H9 (cell line): ENCODE measurements at regions not wholly inside any gene's neighbourhood (a gene's known extent, or its start where the extent isn't known, plus 50 kb on each side); places are given as distances from the start of the nearest gene placed in this dataset.

Source experiments
- DNase-seq: peaks from one replicate; pipeline ENCODE4 v3.0.0-alpha.2; 2017
- H2AFZ ChIP-seq: one replicate; pipeline ENCODE4 v1.6.1; 2013; ENCODE audit warnings: mild to moderate bottlenecking, low read length, control low read depth, moderate library complexity
- H2AK5ac ChIP-seq: 2 replicates; pipeline ENCODE4 v1.6.1; 2013; ENCODE audit warnings: low read length, control low read depth, mixed read lengths; ENCODE audit not compliant: insufficient read length
- H2BK120ac ChIP-seq: one replicate; pipeline ENCODE4 v1.6.1; 2013; ENCODE audit warnings: low read depth, mild to moderate bottlenecking, low read length, control low read depth, inconsistent platforms; ENCODE audit not compliant: poor library complexity, severe bottlenecking
- H2BK12ac ChIP-seq: 2 replicates; pipeline ENCODE4 v1.6.1; 2013; ENCODE audit warnings: low read length, control low read depth, mixed read lengths, low read depth; ENCODE audit not compliant: insufficient read length
- H2BK15ac ChIP-seq: 2 replicates; pipeline ENCODE4 v1.6.1; 2013; ENCODE audit warnings: low read depth, low read length, control low read depth
- H2BK20ac ChIP-seq: one replicate; pipeline ENCODE4 v1.6.1; 2013; ENCODE audit warnings: low read depth, mild to moderate bottlenecking, low read length, control low read depth, inconsistent platforms; ENCODE audit not compliant: poor library complexity, severe bottlenecking
- H2BK5ac ChIP-seq: 2 replicates; pipeline ENCODE4 v1.6.1; 2013; ENCODE audit warnings: low read length, control low read depth, mixed read lengths; ENCODE audit not compliant: insufficient read length
- H3K14ac ChIP-seq: 2 replicates; pipeline ENCODE4 v1.6.1; 2013; ENCODE audit warnings: low read length, control low read depth; ENCODE audit not compliant: insufficient read depth
- H3K18ac ChIP-seq: 2 replicates; pipeline ENCODE4 v1.6.1; 2013; ENCODE audit warnings: low read depth, mild to moderate bottlenecking, mixed read lengths, low read length, control low read depth; ENCODE audit not compliant: insufficient read length
- H3K23ac ChIP-seq: 2 replicates; pipeline ENCODE4 v1.6.1; 2013; ENCODE audit warnings: low read length, control low read depth, mixed read lengths, low read depth; ENCODE audit not compliant: insufficient read length
- H3K23me2 ChIP-seq: 2 replicates; pipeline ENCODE4 v1.6.1; 2013; ENCODE audit warnings: low read depth, mild to moderate bottlenecking, mixed read lengths, low read length, control low read depth; ENCODE audit not compliant: insufficient read length, poor library complexity, severe bottlenecking
- H3K27ac ChIP-seq: 2 replicates; pipeline ENCODE4 v1.5.1; 2013; ENCODE audit warnings: low read length, control low read depth, mixed read lengths, low read depth; ENCODE audit not compliant: insufficient read length
- H3K27me3 ChIP-seq: 2 replicates; pipeline ENCODE4 v1.6.1; 2013; ENCODE audit warnings: low read length, control low read depth, inconsistent platforms; ENCODE audit not compliant: insufficient read depth
- H3K4ac ChIP-seq: 2 replicates; pipeline ENCODE4 v1.6.1; 2013; ENCODE audit warnings: low read depth, mild to moderate bottlenecking, control low read depth, inconsistent platforms, low read length, moderate library complexity
- H3K4me1 ChIP-seq: 2 replicates; pipeline ENCODE4 v1.6.1; 2013; ENCODE audit warnings: low read length, control low read depth, inconsistent platforms; ENCODE audit not compliant: insufficient read depth
- H3K4me2 ChIP-seq: 2 replicates; pipeline ENCODE4 v1.6.1; 2013; ENCODE audit warnings: low read length, control low read depth, mixed read lengths; ENCODE audit not compliant: insufficient read length, insufficient read depth
- H3K56ac ChIP-seq: 2 replicates; pipeline ENCODE4 v1.6.1; 2013; ENCODE audit warnings: low read depth, mild to moderate bottlenecking, mixed read lengths, low read length, control low read depth; ENCODE audit not compliant: insufficient read length
- H3K79me1 ChIP-seq: 2 replicates; pipeline ENCODE4 v1.6.1; 2013; ENCODE audit warnings: low read depth, mild to moderate bottlenecking, moderate library complexity, low read length, control low read depth, inconsistent platforms; ENCODE audit not compliant: insufficient read depth, poor library complexity, severe bottlenecking
- H3K79me2 ChIP-seq: 2 replicates; pipeline ENCODE4 v1.6.1; 2013; ENCODE audit warnings: low read length, control low read depth, inconsistent platforms; ENCODE audit not compliant: insufficient read depth
- H3K9ac ChIP-seq: 2 replicates; pipeline ENCODE4 v1.6.1; 2013; ENCODE audit warnings: low read length, control low read depth, mixed read lengths; ENCODE audit not compliant: insufficient read length; ENCODE audit errors: extremely low read depth
- H3K9me3 ChIP-seq: one replicate; pipeline ENCODE4 v1.6.1; 2013; ENCODE audit warnings: low read depth, low read length, inconsistent platforms; ENCODE audit not compliant: control insufficient read depth
- H3T11ph ChIP-seq: one replicate; pipeline ENCODE4 v1.6.1; 2013; ENCODE audit warnings: mild to moderate bottlenecking, low read length, control low read depth, inconsistent platforms
- H4K20me1 ChIP-seq: one replicate; pipeline ENCODE4 v1.6.1; 2013; ENCODE audit not compliant: control insufficient read depth, insufficient read length, insufficient read depth
- H4K5ac ChIP-seq: 2 replicates; pipeline ENCODE4 v1.6.1; 2013; ENCODE audit warnings: low read depth, mild to moderate bottlenecking, mixed read lengths, low read length, control low read depth; ENCODE audit not compliant: insufficient read length
- H4K8ac ChIP-seq: replicated peaks from 2 replicates; pipeline ENCODE4 v1.6.1; 2013; ENCODE audit warnings: low read length, control low read depth, mixed read lengths, low read depth; ENCODE audit not compliant: insufficient read length
- H4K91ac ChIP-seq: 2 replicates; pipeline ENCODE4 v1.6.1; 2013; ENCODE audit warnings: low read depth, mild to moderate bottlenecking, moderate library complexity, mixed read lengths, low read length, control low read depth; ENCODE audit not compliant: insufficient read length
- H3K27ac Mint-ChIP-seq, 3 experiments: 2 replicates in 2 of 3; 3 replicates in 1 of 3; pipeline ENCODE4 v1.8.0; 2020 to 2021; ENCODE audit warnings: mixed read lengths in 3 of 3, mild to moderate bottlenecking in 1 of 3, moderate library complexity in 1 of 3
- H3K27me3 Mint-ChIP-seq: 2 replicates; pipeline ENCODE4 v1.8.0; 2021; ENCODE audit warnings: low read depth, mild to moderate bottlenecking, moderate library complexity, mixed read lengths
- H3K36me3 Mint-ChIP-seq, 3 experiments: 2 replicates in 2 of 3; 3 replicates in 1 of 3; pipeline ENCODE4 v1.8.0; 2020 to 2021; ENCODE audit warnings: low read depth in 3 of 3, mixed read lengths in 3 of 3; ENCODE audit not compliant: insufficient read depth in 1 of 3
- H3K4me1 Mint-ChIP-seq, 2 experiments: 2 replicates each; pipeline ENCODE4 v1.8.0; 2020; ENCODE audit warnings: mixed read lengths in 2 of 2
- H3K4me3 Mint-ChIP-seq, 2 experiments: 2 replicates in 1 of 2; 3 replicates in 1 of 2; pipeline ENCODE4 v1.8.0; 2020 to 2021; ENCODE audit warnings: mild to moderate bottlenecking in 2 of 2, mixed read lengths in 2 of 2, moderate library complexity in 1 of 2
- H3K9me3 Mint-ChIP-seq, 2 experiments: 2 replicates in 1 of 2; 3 replicates in 1 of 2; pipeline ENCODE4 v1.8.0; 2020; ENCODE audit warnings: mild to moderate bottlenecking in 2 of 2, mixed read lengths in 2 of 2, moderate library complexity in 1 of 2
- WGBS: extraction: QIAGEN DNeasy Blood & Tissue Kit; methylation state at CpG from one replicate; pipeline ENCODE4 v1.1.7; 2013; ENCODE audit warnings: missing lambda C conversion rate, low lambda C conversion rate, mixed read lengths; ENCODE audit not compliant: insufficient read length; ENCODE audit errors: extremely low coverage; 5-methylcytosine and 5-hydroxymethylcytosine counted together
- TF ChIP-seq, protein P1 (sequence below): fragments of 200-600 bp; sonication (generic); conservative IDR thresholded peaks from 3 replicates; pipeline ENCODE4 v1.8.0; 2021; ENCODE audit warnings: antibody characterized with exemption, mild to moderate bottlenecking

DNA sequence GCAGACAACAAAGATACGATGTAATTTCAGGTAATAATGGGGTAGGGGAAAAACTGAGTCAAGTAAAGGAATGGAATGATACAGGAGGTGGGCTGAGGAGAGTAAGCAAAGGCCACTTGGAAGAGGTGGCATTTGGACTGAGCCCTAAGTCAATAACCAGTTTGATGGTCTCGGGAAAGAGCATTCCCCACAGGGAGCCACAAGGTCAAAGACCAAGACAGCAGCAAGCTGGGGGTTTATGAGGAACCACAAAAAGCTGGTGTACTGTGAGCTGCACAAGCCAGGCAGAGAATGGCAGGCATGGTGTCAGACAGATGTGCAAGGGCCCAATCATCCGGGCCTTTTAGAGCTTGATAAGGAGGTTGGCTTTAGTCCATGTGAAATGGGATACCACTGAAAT, 98.7 kb downstream of the NOC3L start:
- peaks cover 2% of the 10 kb centered on the region for H3K27me3 Mint-ChIP-seq
- H3K27ac ChIP-seq: no peak overlapping the region

More for the DNA sequence above, 98.7 kb downstream of the NOC3L start:
- H4K8ac ChIP-seq: no peak overlapping the region
- H3T11ph ChIP-seq: no peak overlapping the region
- Mint-ChIP-seq H3K4me1 (no peaks in the 10 kb centered on the region), H3K4me3 (no peak overlapping the region), H3K27ac (no peak overlapping the region), H3K9me3 (no peaks in the 10 kb centered on the region; a peak in 1 of 5 replicates), H3K36me3 (no peaks in the 10 kb centered on the region)
- no peaks in the 10 kb centered on the region for H3K4me1 ChIP-seq
- no peak overlapping the region for H4K91ac ChIP-seq
- no peak overlapping the region for H2BK120ac ChIP-seq
- no peaks in the 10 kb centered on the region for H3K79me2 ChIP-seq
- H3K4me2 ChIP-seq: no peak overlapping the region
- no peak overlapping the region for H3K9ac ChIP-seq
- no peak overlapping the region for H2AK5ac ChIP-seq
- H3K9me3 ChIP-seq: no peaks in the 10 kb centered on the region
- no peak overlapping the region for H3K18ac ChIP-seq
- no peak overlapping the region for H2BK15ac ChIP-seq
- TF ChIP-seq, protein P1, sequence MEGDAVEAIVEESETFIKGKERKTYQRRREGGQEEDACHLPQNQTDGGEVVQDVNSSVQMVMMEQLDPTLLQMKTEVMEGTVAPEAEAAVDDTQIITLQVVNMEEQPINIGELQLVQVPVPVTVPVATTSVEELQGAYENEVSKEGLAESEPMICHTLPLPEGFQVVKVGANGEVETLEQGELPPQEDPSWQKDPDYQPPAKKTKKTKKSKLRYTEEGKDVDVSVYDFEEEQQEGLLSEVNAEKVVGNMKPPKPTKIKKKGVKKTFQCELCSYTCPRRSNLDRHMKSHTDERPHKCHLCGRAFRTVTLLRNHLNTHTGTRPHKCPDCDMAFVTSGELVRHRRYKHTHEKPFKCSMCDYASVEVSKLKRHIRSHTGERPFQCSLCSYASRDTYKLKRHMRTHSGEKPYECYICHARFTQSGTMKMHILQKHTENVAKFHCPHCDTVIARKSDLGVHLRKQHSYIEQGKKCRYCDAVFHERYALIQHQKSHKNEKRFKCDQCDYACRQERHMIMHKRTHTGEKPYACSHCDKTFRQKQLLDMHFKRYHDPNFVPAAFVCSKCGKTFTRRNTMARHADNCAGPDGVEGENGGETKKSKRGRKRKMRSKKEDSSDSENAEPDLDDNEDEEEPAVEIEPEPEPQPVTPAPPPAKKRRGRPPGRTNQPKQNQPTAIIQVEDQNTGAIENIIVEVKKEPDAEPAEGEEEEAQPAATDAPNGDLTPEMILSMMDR: no peak
- H3K27me3 ChIP-seq: no peaks in the 10 kb centered on the region
- no peak for DNase-seq
- H3K14ac ChIP-seq: no peak overlapping the region
- no peak overlapping the region for H2BK5ac ChIP-seq
- H3K23me2 ChIP-seq: no peaks in the 10 kb centered on the region
- no peak overlapping the region for H2BK12ac ChIP-seq
- H2BK20ac ChIP-seq: no peak overlapping the region
- no peak overlapping the region for H3K23ac ChIP-seq
- no peak overlapping the region for H2AFZ ChIP-seq
- no CpG with 5 or more reads among the region's 3 CpGs for WGBS
- no peak overlapping the region for H4K5ac ChIP-seq
- no peak overlapping the region for H3K56ac ChIP-seq
- H3K79me1 ChIP-seq: no peaks in the 10 kb centered on the region
- H3K4ac ChIP-seq: no peak overlapping the region
- no peaks in the 10 kb centered on the region for H4K20me1 ChIP-seq
